Chondrocyte (in vitro differentiated cells): ENCODE measurements at regions not wholly inside any gene's neighbourhood (a gene's known extent, or its start where the extent isn't known, plus 50 kb on each side); places are given as distances from the start of the nearest gene placed in this dataset.

Experiments
- DNase-seq: peaks from one replicate; pipeline ENCODE4 v3.0.0; 2021; ENCODE audit warnings: mixed read lengths, low spot score
- H3K27ac Mint-ChIP-seq: one replicate; pipeline ENCODE4 v1.8.0; 2021; ENCODE audit warnings: mild to moderate bottlenecking, moderate library complexity, mixed read lengths; ENCODE audit not compliant: unreplicated experiment
- H3K27me3 Mint-ChIP-seq: 2 replicates; pipeline ENCODE4 v1.8.0; 2021; ENCODE audit warnings: low read depth, mixed read lengths
- H3K36me3 Mint-ChIP-seq: 2 replicates; pipeline ENCODE4 v1.8.0; 2021; ENCODE audit warnings: low read depth, mixed read lengths
- H3K4me1 Mint-ChIP-seq: 2 replicates; pipeline ENCODE4 v1.8.0; 2021; ENCODE audit warnings: low read depth, mild to moderate bottlenecking, mixed read lengths
- H3K4me3 Mint-ChIP-seq: one replicate; pipeline ENCODE4 v1.8.0; 2021; ENCODE audit warnings: mild to moderate bottlenecking, moderate library complexity, mixed read lengths; ENCODE audit not compliant: unreplicated experiment
- H3K9me3 Mint-ChIP-seq: 2 replicates; pipeline ENCODE4 v1.8.0; 2021; ENCODE audit warnings: low read depth, mixed read lengths
- TF ChIP-seq, protein P1 (sequence below): fragments of 200-600 bp; sonication (generic); IDR thresholded peaks from 2 replicates; pipeline ENCODE4 v1.5.0; 2021; ENCODE audit warnings: antibody characterized with exemption, mild to moderate bottlenecking, moderate library complexity

DNA sequence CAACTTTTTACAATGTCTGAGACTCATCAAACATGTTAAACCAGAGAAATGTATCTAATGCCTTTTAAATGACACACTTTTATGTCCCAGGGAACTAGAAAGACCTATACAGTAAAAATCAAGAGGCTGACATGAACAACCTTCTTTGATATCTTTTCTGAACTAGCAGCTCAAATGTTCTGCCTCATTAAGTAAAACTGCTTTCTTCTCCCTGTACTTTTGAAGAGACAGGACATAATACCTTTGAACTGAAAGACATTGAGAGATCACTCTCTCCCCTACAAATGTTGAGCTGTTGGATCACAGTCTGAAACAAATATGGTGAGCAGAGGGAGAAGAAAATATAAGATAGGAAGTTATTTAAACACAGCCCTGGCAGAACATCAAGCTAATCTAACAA is 123.0 kb downstream of the FAM181B start:
- no peaks in the 10 kb centered on the region for H3K9me3 Mint-ChIP-seq
- no peak for DNase-seq
- no peaks in the 10 kb centered on the region for H3K36me3 Mint-ChIP-seq
- peaks cover 29% of the 10 kb centered on the region for H3K27me3 Mint-ChIP-seq
- H3K27ac Mint-ChIP-seq: no peak overlapping the region
- TF ChIP-seq, protein P1, sequence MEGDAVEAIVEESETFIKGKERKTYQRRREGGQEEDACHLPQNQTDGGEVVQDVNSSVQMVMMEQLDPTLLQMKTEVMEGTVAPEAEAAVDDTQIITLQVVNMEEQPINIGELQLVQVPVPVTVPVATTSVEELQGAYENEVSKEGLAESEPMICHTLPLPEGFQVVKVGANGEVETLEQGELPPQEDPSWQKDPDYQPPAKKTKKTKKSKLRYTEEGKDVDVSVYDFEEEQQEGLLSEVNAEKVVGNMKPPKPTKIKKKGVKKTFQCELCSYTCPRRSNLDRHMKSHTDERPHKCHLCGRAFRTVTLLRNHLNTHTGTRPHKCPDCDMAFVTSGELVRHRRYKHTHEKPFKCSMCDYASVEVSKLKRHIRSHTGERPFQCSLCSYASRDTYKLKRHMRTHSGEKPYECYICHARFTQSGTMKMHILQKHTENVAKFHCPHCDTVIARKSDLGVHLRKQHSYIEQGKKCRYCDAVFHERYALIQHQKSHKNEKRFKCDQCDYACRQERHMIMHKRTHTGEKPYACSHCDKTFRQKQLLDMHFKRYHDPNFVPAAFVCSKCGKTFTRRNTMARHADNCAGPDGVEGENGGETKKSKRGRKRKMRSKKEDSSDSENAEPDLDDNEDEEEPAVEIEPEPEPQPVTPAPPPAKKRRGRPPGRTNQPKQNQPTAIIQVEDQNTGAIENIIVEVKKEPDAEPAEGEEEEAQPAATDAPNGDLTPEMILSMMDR: no peak
- H3K4me3 Mint-ChIP-seq: no peak overlapping the region
- no peaks in the 10 kb centered on the region for H3K4me1 Mint-ChIP-seq

DNA sequence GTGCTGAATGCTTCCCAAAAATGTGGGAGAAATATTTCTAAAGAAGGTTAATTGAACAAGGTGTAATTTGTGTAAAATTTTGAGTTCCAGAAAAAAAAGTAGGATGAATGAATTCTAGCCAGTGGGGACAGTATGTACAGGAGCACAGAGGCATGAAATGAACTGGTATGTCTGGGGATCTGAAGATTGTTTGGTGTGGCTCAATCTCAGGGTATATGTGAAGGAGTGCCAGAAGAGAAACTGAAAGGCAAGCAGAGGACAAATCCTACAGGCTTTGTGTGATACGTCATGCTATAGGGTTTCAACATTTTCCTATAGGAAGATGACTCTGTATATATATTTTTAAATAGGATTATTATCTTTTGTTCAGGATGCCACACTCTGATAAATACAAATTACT is 126.9 kb downstream of the FAM181B start:
- TF ChIP-seq, protein P1: no peak
- no peaks in the 10 kb centered on the region for H3K36me3 Mint-ChIP-seq
- no peaks in the 10 kb centered on the region for H3K9me3 Mint-ChIP-seq
- no peaks in the 10 kb centered on the region for H3K4me1 Mint-ChIP-seq
- DNase-seq: no peak
- H3K4me3 Mint-ChIP-seq: no peak overlapping the region
- peaks cover 30% of the 10 kb centered on the region for H3K27me3 Mint-ChIP-seq
- H3K27ac Mint-ChIP-seq: no peak overlapping the region

DNA sequence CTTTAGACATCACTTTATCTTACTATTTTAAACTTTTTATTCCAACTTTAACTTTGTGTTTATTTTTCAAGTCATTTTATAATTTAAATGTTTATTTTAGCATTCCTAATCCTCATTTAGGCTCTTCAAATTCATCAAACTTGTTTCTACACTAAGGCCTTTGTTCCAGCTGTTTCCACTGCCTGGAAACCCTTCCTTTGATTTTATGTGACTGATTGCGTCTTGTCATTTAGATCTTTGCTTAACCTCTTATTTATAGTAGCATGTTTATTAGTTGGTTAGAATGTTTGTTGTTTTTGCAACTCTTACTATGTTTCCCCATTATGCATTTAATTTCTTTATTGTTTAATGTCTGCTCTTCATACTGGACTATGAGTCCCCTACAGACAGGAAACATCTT is 132.0 kb downstream of the FAM181B start:
- no peak overlapping the region for H3K27ac Mint-ChIP-seq
- DNase-seq: no peak
- TF ChIP-seq, protein P1: no peak
- H3K27me3 Mint-ChIP-seq: peaks cover 11% of the 10 kb centered on the region
- H3K9me3 Mint-ChIP-seq: no peaks in the 10 kb centered on the region
- H3K4me3 Mint-ChIP-seq: no peak overlapping the region
- no peaks in the 10 kb centered on the region for H3K4me1 Mint-ChIP-seq
- no peaks in the 10 kb centered on the region for H3K36me3 Mint-ChIP-seq

DNA sequence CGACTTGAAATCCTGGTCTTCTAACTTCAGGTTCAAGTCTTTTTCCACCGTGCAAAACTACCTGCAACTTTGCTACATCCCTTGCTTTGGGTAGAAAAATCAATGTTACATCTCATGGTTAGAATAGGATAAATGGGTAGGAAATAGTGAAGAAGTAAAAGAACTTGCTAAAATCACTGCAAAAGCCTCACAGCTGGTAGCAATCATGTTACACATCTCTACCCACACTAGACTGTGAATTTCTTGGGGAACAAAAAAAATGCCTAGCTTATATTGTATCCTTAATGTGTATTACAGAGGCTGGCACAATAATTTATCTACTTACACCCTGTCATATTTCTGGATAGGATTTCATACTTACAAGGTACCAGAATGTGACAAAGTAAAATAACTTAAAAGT is 133.8 kb downstream of the FAM181B start:
- Mint-ChIP-seq H3K9me3 (no peaks in the 10 kb centered on the region), H3K27me3 (peaks cover 5% of the 10 kb centered on the region), H3K4me1 (no peaks in the 10 kb centered on the region), H3K27ac (no peak overlapping the region), H3K36me3 (no peaks in the 10 kb centered on the region), H3K4me3 (no peak overlapping the region)
- no peak for DNase-seq
- TF ChIP-seq, protein P1: no peak

DNA sequence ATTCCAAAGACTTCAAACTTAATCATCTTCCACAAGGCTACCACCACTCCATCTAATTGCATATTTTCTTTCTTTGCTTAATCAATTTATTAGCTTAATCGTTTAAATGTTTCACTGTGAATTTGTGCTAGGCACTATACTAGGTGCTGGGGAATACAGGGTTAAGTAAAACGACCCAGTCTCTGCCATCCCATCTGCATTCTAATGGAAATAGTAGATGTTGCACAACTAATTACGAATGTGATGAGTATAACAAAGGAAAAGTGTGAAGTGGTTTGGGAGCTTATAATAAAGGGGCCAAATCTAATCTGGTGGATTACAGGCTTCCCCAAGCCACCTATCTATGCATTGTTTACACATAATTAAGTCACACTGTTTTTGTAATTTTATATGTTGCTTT is 147.1 kb downstream of the FAM181B start:
- peaks cover 8% of the 10 kb centered on the region for H3K27me3 Mint-ChIP-seq
- H3K27ac Mint-ChIP-seq: no peak overlapping the region
- no peak overlapping the region for H3K4me3 Mint-ChIP-seq
- TF ChIP-seq, protein P1: no peak
- no peaks in the 10 kb centered on the region for H3K9me3 Mint-ChIP-seq
- H3K36me3 Mint-ChIP-seq: no peaks in the 10 kb centered on the region
- no peaks in the 10 kb centered on the region for H3K4me1 Mint-ChIP-seq
- DNase-seq: no peak
